ENCODE measurements at regions not wholly inside any gene's neighbourhood (a gene's known extent, or its start where the extent isn't known, plus 50 kb on each side); places are given as distances from the start of the nearest gene placed in this dataset.

DNA sequence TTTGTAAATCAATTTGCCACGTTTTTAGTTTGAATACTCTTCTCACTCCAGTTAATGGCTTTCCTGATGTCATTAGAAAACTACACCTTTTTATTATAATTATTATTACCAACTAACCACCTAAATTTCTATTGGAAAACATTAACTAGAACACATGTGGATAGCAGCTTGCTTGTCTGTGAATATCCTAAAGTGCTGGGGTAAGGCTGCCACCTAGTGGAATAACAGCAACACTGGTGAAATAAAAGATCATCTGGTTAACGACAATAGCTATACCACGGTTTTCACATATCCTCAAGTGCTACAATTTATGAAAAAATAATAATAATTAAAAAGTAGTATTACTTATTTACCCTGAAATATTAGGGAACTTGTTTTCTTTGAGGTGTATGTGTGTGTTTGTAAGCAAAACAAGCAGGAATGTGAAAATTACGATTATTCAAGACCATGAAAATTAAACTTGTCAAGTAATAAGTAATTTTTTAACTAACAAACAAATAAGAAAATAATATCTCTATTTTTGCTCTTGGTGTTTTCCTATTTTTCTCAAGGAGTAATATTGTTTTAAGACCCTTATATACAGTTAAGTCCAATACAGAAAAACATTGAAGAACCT, 130.1 kb upstream of the TECRL start:
- TF ChIP-seq, protein P1, sequence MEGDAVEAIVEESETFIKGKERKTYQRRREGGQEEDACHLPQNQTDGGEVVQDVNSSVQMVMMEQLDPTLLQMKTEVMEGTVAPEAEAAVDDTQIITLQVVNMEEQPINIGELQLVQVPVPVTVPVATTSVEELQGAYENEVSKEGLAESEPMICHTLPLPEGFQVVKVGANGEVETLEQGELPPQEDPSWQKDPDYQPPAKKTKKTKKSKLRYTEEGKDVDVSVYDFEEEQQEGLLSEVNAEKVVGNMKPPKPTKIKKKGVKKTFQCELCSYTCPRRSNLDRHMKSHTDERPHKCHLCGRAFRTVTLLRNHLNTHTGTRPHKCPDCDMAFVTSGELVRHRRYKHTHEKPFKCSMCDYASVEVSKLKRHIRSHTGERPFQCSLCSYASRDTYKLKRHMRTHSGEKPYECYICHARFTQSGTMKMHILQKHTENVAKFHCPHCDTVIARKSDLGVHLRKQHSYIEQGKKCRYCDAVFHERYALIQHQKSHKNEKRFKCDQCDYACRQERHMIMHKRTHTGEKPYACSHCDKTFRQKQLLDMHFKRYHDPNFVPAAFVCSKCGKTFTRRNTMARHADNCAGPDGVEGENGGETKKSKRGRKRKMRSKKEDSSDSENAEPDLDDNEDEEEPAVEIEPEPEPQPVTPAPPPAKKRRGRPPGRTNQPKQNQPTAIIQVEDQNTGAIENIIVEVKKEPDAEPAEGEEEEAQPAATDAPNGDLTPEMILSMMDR (IDR thresholded peaks at IDR 0.05), result peak; percentile 43 to 76 (median 63)
- TF ChIP-seq POLR2AphosphoS5 (IDR thresholded peaks at IDR 0.05), result no peak
- no peak for TF ChIP-seq POLR2A (IDR thresholded peaks at IDR 0.05)
- TF ChIP-seq EP300 (IDR thresholded peaks at IDR 0.05; ENCODE audit: low read depth), result no peak

Measured in transverse colon (tissue), 4 donors.